GM23338 (cell line): ENCODE measurements at regions not wholly inside any gene's neighbourhood (a gene's known extent, or its start where the extent isn't known, plus 50 kb on each side); places are given as distances from the start of the nearest gene placed in this dataset.

Source experiments
- ATAC-seq: fragments of 200-7000 bp; cut with Tn5 transposase; 3 replicates; pipeline ENCODE4 v1.9.1; 2020
- DNase-seq: peaks from one replicate; pipeline ENCODE4 v3.0.0-alpha.2; 2015; ENCODE audit warnings: low spot score
- H2AFZ ChIP-seq: fragments of 200-600 bp; sonication (generic); 2 replicates; pipeline ENCODE4 v1.8.0; 2016; ENCODE audit warnings: antibody characterized with exemption, mild to moderate bottlenecking, moderate library complexity
- H3F3A ChIP-seq: fragments of 200-600 bp; sonication (generic); replicated peaks from 2 replicates; pipeline ENCODE4 v1.8.0; 2017; ENCODE audit warnings: antibody characterized with exemption, mixed run types, low read depth
- H3K27ac ChIP-seq: fragments of 200-600 bp; sonication (generic); 2 replicates; pipeline ENCODE4 v1.6.1; 2016; ENCODE audit warnings: low read depth
- H3K27me3 ChIP-seq: fragments of 200-600 bp; sonication (generic); 2 replicates; pipeline ENCODE4 v1.8.0; 2016; ENCODE audit warnings: mild to moderate bottlenecking, mixed run types, moderate library complexity; ENCODE audit not compliant: insufficient read depth
- H3K36me3 ChIP-seq: fragments of 200-600 bp; sonication (generic); 2 replicates; pipeline ENCODE4 v1.8.0; 2016; ENCODE audit warnings: mild to moderate bottlenecking; ENCODE audit not compliant: insufficient read depth
- H3K4me1 ChIP-seq: fragments of 200-600 bp; sonication (generic); 2 replicates; pipeline ENCODE4 v1.8.0; 2016; ENCODE audit warnings: mild to moderate bottlenecking, moderate library complexity; ENCODE audit not compliant: insufficient read depth
- H3K4me2 ChIP-seq: fragments of 200-600 bp; sonication (generic); 2 replicates; pipeline ENCODE4 v1.7.1; 2017; ENCODE audit warnings: mixed run types
- H3K4me3 ChIP-seq: fragments of 200-600 bp; sonication (generic); 2 replicates; pipeline ENCODE4 v1.6.1; 2016; ENCODE audit warnings: mixed run types
- H3K79me2 ChIP-seq: fragments of 200-600 bp; sonication (generic); replicated peaks from 2 replicates; pipeline ENCODE4 v1.8.0; 2017; ENCODE audit warnings: mild to moderate bottlenecking; ENCODE audit not compliant: insufficient read depth
- H3K9me2 ChIP-seq: fragments of 200-600 bp; sonication (generic); 2 replicates; pipeline ENCODE4 v1.8.0; 2017; ENCODE audit not compliant: insufficient read depth
- H4K20me1 ChIP-seq: fragments of 200-600 bp; sonication (generic); replicated peaks from 2 replicates; pipeline ENCODE4 v1.8.0; 2017; ENCODE audit warnings: mild to moderate bottlenecking; ENCODE audit not compliant: insufficient read depth
- H3K27ac Mint-ChIP-seq: 2 replicates; pipeline ENCODE4 v1.8.0; 2020; ENCODE audit warnings: inconsistent platforms, mild to moderate bottlenecking, moderate library complexity, mixed read lengths
- H3K27me3 Mint-ChIP-seq: 3 replicates; pipeline ENCODE4 v1.8.0; 2022; ENCODE audit warnings: low read depth, mild to moderate bottlenecking, moderate library complexity, mixed read lengths, inconsistent platforms; ENCODE audit not compliant: insufficient read depth, poor library complexity
- H3K36me3 Mint-ChIP-seq: 3 replicates; pipeline ENCODE4 v1.8.0; 2021; ENCODE audit warnings: low read depth, mild to moderate bottlenecking, inconsistent platforms, moderate library complexity, mixed read lengths
- H3K4me1 Mint-ChIP-seq: 3 replicates; pipeline ENCODE4 v1.8.0; 2020; ENCODE audit warnings: mild to moderate bottlenecking, inconsistent platforms, mixed read lengths
- H3K4me3 Mint-ChIP-seq: 3 replicates; pipeline ENCODE4 v1.8.0; 2021; ENCODE audit warnings: moderate library complexity, mild to moderate bottlenecking, inconsistent platforms, mixed read lengths
- H3K9me3 Mint-ChIP-seq: 3 replicates; pipeline ENCODE4 v1.8.0; 2020; ENCODE audit warnings: moderate library complexity, mild to moderate bottlenecking, inconsistent platforms, mixed read lengths
- CREB1 ChIP-seq: fragments of 250-450 bp; sonication (Bioruptor Pico); IDR thresholded peaks from 2 replicates; pipeline ENCODE4 v1.5.0; 2020; ENCODE audit warnings: low read depth, mild to moderate bottlenecking, moderate library complexity
- ETS1 ChIP-seq: IDR thresholded peaks from 2 replicates; pipeline ENCODE4 v1.6.1; 2016; ENCODE audit warnings: antibody characterized with exemption
- EZH2phosphoT487 ChIP-seq: fragments of 200-600 bp; sonication (generic); IDR thresholded peaks from one replicate; pipeline ENCODE4 v1.8.1; 2018; ENCODE audit warnings: antibody characterized with exemption; ENCODE audit not compliant: unreplicated experiment
- JUNB ChIP-seq: IDR thresholded peaks from one replicate; pipeline ENCODE4 v1.6.1; 2016; ENCODE audit warnings: antibody characterized with exemption; ENCODE audit not compliant: unreplicated experiment
- NANOG ChIP-seq: IDR thresholded peaks from 2 replicates; pipeline ENCODE4 v1.6.1; 2016; ENCODE audit warnings: antibody characterized with exemption, borderline replicate concordance
- POLR2AphosphoS5 ChIP-seq: IDR thresholded peaks from 2 replicates; pipeline ENCODE4 v1.6.1; 2016; ENCODE audit warnings: antibody characterized with exemption, low read depth
- REST ChIP-seq: IDR thresholded peaks from one replicate; pipeline ENCODE4 v1.6.1; 2018; ENCODE audit warnings: antibody characterized with exemption; ENCODE audit not compliant: unreplicated experiment
- STAT1 ChIP-seq: IDR thresholded peaks from one replicate; pipeline ENCODE4 v1.6.1; 2016; ENCODE audit warnings: antibody characterized with exemption; ENCODE audit not compliant: unreplicated experiment
- ZNF114 ChIP-seq: fragments of 250-450 bp; sonication (Bioruptor Pico); IDR thresholded peaks from 2 replicates; pipeline ENCODE4 v1.5.0; 2020; ENCODE audit warnings: mild to moderate bottlenecking, moderate library complexity
- ZNF331 ChIP-seq: fragments of 250-450 bp; sonication (Bioruptor Pico); IDR thresholded peaks from 2 replicates; pipeline ENCODE4 v1.5.0; 2020; ENCODE audit warnings: low read depth, mild to moderate bottlenecking, moderate library complexity
- ZNF462 ChIP-seq: fragments of 250-450 bp; sonication (Bioruptor Pico); IDR thresholded peaks from 2 replicates; pipeline ENCODE4 v1.5.0; 2020; ENCODE audit warnings: mild to moderate bottlenecking, moderate library complexity

- no peaks in the 10 kb centered on the region for H3K9me3 Mint-ChIP-seq
- Histone ChIP-seq H3K36me3 (no peaks in the 10 kb centered on the region), H3K4me2 (no peak overlapping the region), H2AFZ (no peak overlapping the region), H3K4me1 (no peaks in the 10 kb centered on the region), H3K27ac (no peak overlapping the region), H3K9me2 (no peaks in the 10 kb centered on the region), H3K79me2 (no peaks in the 10 kb centered on the region), H3F3A (no peaks in the 10 kb centered on the region), H4K20me1 (no peaks in the 10 kb centered on the region; the same call in 1 of the 2 replicates), H3K27me3 (peaks cover 97% of the 10 kb centered on the region), H3K4me3 (no peak overlapping the region)
- ATAC-seq, result no peak
- peaks cover 60% of the 10 kb centered on the region for H3K27me3 Mint-ChIP-seq
- no peak for DNase-seq
- no peak overlapping the region for H3K27ac Mint-ChIP-seq
- H3K36me3 Mint-ChIP-seq, result no peaks in the 10 kb centered on the region
- H3K4me3 Mint-ChIP-seq, result no peak overlapping the region
- TF ChIP-seq ZNF114 (CRISPR knock-in tag), result no peak
- no peak for TF ChIP-seq EZH2phosphoT487
- peaks cover 3% of the 10 kb centered on the region; the same call in 2 of the 3 replicates for H3K4me1 Mint-ChIP-seq
These were observed 89.4 kb upstream of the IGLL5 start for GRCh38 chr22:22798232-22798616.

GRCh38 chr22:22798716-22799115 is 88.9 kb upstream of the IGLL5 start:
- Histone ChIP-seq H3K4me3 (no peak overlapping the region), H3K9me2 (no peaks in the 10 kb centered on the region), H3K4me2 (no peak overlapping the region), H3F3A (no peaks in the 10 kb centered on the region), H3K4me1 (no peaks in the 10 kb centered on the region), H3K36me3 (no peaks in the 10 kb centered on the region), H3K27ac (no peak overlapping the region), H3K79me2 (no peaks in the 10 kb centered on the region), H4K20me1 (no peaks in the 10 kb centered on the region; the same call in 1 of the 2 replicates), H2AFZ (no peak overlapping the region), H3K27me3 (peaks cover 100% of the 10 kb centered on the region)
- DNase-seq, result no peak
- Mint-ChIP-seq H3K4me3 (no peak overlapping the region), H3K9me3 (no peaks in the 10 kb centered on the region), H3K4me1 (peaks cover 3% of the 10 kb centered on the region; the same call in 2 of the 3 replicates), H3K36me3 (no peaks in the 10 kb centered on the region), H3K27me3 (peaks cover 60% of the 10 kb centered on the region), H3K27ac (no peak overlapping the region)
- ATAC-seq, result peak; percentile 62
- TF ChIP-seq POLR2AphosphoS5 (no peak), ZNF462 (no peak), NANOG (no peak), ZNF331 (CRISPR knock-in tag) (no peak), CREB1 (no peak), EZH2phosphoT487 (no peak), REST (no peak), ETS1 (no peak), JUNB (no peak), STAT1 (no peak), ZNF114 (CRISPR knock-in tag) (no peak)
